ENCODE measurements at regions not wholly inside any gene's neighbourhood (a gene's known extent, or its start where the extent isn't known, plus 50 kb on each side); places are given as distances from the start of the nearest gene placed in this dataset.

- no peak for TF ChIP-seq CTCF (IDR thresholded peaks at IDR 0.05)
- ChIA-PET POLR2A (no interaction called here), CTCF (no interaction called here)
- Mint-ChIP-seq H3K36me3 (ENCODE audit: low read depth) (no peaks in the 10 kb centered on the region), H3K27me3 (no peaks in the 10 kb centered on the region), H3K4me1 (no peaks in the 10 kb centered on the region), H3K4me3 (no peak overlapping the region), H3K27ac (no peak overlapping the region), H3K9me3 (peaks cover 32% of the 10 kb centered on the region)
- DNase-seq (no peak), ATAC-seq (ENCODE audit: low read depth) (no peak)
- intact Hi-C loops (cut with micrococcal nuclease): no loop called here
Measured at GRCh38 chr19:28667348-28667977, 545.5 kb downstream of the UQCRFS1 start.

GRCh38 chr19:28665748-28666147 is 547.2 kb downstream of the UQCRFS1 start:
- Mint-ChIP-seq H3K4me1 (no peaks in the 10 kb centered on the region), H3K36me3 (ENCODE audit: low read depth) (no peaks in the 10 kb centered on the region), H3K27me3 (no peaks in the 10 kb centered on the region), H3K27ac (no peak overlapping the region), H3K9me3 (peaks cover 38% of the 10 kb centered on the region), H3K4me3 (no peak overlapping the region)
- ChIA-PET POLR2A (no interaction called here), CTCF (no interaction called here)
- TF ChIP-seq CTCF (IDR thresholded peaks at IDR 0.05): no peak
- DNase-seq (no peak), ATAC-seq (ENCODE audit: low read depth) (no peak)
- intact Hi-C loops (cut with micrococcal nuclease): no loop called here

- no peak overlapping the region for H3K27ac Mint-ChIP-seq
- H3K9me3 Mint-ChIP-seq: peaks cover 28% of the 10 kb centered on the region
- CTCF ChIA-PET: no interaction called here
- DNase-seq: no peak
- no peak overlapping the region for H3K4me3 Mint-ChIP-seq
- no peaks in the 10 kb centered on the region for H3K36me3 Mint-ChIP-seq (ENCODE audit: low read depth)
- no peak for TF ChIP-seq CTCF (IDR thresholded peaks at IDR 0.05)
- no peak for ATAC-seq (ENCODE audit: low read depth)
- H3K4me1 Mint-ChIP-seq: no peaks in the 10 kb centered on the region
- POLR2A ChIA-PET: no interaction called here
- intact Hi-C loops (cut with micrococcal nuclease): no loop called here
- no peaks in the 10 kb centered on the region for H3K27me3 Mint-ChIP-seq
Measured at GRCh38 chr19:28656644-28657043, 556.3 kb downstream of the UQCRFS1 start.

- no peak for TF ChIP-seq CTCF (IDR thresholded peaks at IDR 0.05)
- intact Hi-C loops (cut with micrococcal nuclease): no loop called here
- no peaks in the 10 kb centered on the region for H3K4me1 Mint-ChIP-seq
- POLR2A ChIA-PET: no interaction called here
- H3K4me3 Mint-ChIP-seq: no peak overlapping the region
- H3K9me3 Mint-ChIP-seq: peaks cover 23% of the 10 kb centered on the region
- H3K27ac Mint-ChIP-seq: no peak overlapping the region
- H3K36me3 Mint-ChIP-seq (ENCODE audit: low read depth): no peaks in the 10 kb centered on the region
- H3K27me3 Mint-ChIP-seq: no peaks in the 10 kb centered on the region
- CTCF ChIA-PET: no interaction called here
- DNase-seq: no peak
- ATAC-seq (ENCODE audit: low read depth): no peak
Measured at GRCh38 chr19:28655054-28655453, 557.9 kb downstream of the UQCRFS1 start.

GRCh38 chr19:28652765-28653164 is 560.2 kb downstream of the UQCRFS1 start:
- Mint-ChIP-seq H3K4me1 (no peaks in the 10 kb centered on the region), H3K27ac (no peak overlapping the region), H3K4me3 (no peak overlapping the region), H3K36me3 (ENCODE audit: low read depth) (no peaks in the 10 kb centered on the region), H3K9me3 (peaks cover 13% of the 10 kb centered on the region), H3K27me3 (no peaks in the 10 kb centered on the region)
- POLR2A ChIA-PET: no interaction called here
- intact Hi-C loops (cut with micrococcal nuclease): no loop called here
- no peak for ATAC-seq (ENCODE audit: low read depth)
- CTCF ChIA-PET: no interaction called here
- no peak for TF ChIP-seq CTCF (IDR thresholded peaks at IDR 0.05)
- no peak for DNase-seq
